VCaP (cell line): ENCODE measurements at regions not wholly inside any gene's neighbourhood (a gene's known extent, or its start where the extent isn't known, plus 50 kb on each side); places are given as distances from the start of the nearest gene placed in this dataset.
A peak's percentile ranks its signal among the peaks of the same experiment; 100 is the strongest.

Experiments
- H3K27ac ChIP-seq: fragments of 450-650 bp; 2 replicates; pipeline ENCODE4 v1.5.1; 2017
- TF ChIP-seq, protein P1 (sequence below): fragments of 450-650 bp; conservative IDR thresholded peaks from 2 replicates; pipeline ENCODE4 v1.5.1; 2017; ENCODE audit warnings: mild to moderate bottlenecking, moderate library complexity

DNA sequence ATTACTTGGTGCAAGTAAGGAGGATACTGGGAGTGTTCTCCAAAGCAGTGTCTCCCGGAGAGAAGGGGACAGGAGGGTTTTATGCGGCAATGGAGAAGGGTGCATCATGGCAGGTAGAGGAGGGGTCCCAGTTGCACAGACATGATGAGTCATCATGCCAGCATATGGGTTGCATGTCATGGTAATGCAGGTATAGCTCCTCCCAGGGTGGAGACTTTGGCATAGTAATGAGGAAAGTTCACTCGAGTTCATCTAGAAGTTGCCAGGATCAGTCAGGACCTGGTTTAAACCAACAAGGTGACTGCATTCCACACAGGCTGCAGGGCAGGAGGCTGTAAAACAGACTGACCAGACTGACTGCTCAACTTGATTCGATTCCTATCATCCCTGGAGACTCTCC lies 355.7 kb upstream of the DUSP10 start:
- TF ChIP-seq, protein P1, sequence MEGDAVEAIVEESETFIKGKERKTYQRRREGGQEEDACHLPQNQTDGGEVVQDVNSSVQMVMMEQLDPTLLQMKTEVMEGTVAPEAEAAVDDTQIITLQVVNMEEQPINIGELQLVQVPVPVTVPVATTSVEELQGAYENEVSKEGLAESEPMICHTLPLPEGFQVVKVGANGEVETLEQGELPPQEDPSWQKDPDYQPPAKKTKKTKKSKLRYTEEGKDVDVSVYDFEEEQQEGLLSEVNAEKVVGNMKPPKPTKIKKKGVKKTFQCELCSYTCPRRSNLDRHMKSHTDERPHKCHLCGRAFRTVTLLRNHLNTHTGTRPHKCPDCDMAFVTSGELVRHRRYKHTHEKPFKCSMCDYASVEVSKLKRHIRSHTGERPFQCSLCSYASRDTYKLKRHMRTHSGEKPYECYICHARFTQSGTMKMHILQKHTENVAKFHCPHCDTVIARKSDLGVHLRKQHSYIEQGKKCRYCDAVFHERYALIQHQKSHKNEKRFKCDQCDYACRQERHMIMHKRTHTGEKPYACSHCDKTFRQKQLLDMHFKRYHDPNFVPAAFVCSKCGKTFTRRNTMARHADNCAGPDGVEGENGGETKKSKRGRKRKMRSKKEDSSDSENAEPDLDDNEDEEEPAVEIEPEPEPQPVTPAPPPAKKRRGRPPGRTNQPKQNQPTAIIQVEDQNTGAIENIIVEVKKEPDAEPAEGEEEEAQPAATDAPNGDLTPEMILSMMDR: no peak
- no peak overlapping the region for H3K27ac ChIP-seq

DNA sequence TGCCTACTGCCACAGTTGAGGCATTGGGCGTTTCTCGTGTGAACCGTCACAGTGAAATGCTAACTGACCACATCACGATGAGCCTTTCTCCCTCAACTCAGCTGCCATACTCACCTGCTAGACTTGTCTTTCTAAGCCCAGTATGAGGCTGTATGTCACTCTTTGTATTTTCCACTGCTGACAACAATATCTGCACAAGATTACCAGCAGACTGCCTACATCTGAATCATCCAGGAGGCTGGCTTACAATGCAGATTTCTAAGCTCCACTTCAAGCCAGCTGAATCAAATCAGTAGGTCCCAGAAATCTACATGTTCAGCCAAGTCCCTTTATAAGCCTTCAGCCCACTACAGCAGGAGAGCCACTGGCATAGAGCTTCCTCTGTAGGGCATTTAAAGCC lies 355.0 kb upstream of the DUSP10 start:
- no peak overlapping the region for H3K27ac ChIP-seq
- TF ChIP-seq, protein P1: no peak

DNA sequence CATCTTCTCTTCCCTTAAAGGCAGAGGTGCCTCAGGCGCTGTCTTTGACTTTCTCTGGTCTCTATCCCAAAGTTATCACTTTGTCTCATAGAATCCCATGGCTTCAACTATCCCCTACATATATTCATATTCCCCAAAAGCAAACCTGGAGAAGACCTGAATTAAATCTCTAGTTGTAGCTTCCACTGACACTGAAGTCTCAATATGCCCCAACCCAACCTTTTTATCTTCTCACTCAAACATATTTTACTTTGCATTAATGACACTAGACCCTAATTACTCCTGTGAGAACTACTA lies 354.5 kb upstream of the DUSP10 start:
- TF ChIP-seq, protein P1: peak; percentile 15; the same call in 1 of the 2 replicates
- H3K27ac ChIP-seq: no peak overlapping the region

DNA sequence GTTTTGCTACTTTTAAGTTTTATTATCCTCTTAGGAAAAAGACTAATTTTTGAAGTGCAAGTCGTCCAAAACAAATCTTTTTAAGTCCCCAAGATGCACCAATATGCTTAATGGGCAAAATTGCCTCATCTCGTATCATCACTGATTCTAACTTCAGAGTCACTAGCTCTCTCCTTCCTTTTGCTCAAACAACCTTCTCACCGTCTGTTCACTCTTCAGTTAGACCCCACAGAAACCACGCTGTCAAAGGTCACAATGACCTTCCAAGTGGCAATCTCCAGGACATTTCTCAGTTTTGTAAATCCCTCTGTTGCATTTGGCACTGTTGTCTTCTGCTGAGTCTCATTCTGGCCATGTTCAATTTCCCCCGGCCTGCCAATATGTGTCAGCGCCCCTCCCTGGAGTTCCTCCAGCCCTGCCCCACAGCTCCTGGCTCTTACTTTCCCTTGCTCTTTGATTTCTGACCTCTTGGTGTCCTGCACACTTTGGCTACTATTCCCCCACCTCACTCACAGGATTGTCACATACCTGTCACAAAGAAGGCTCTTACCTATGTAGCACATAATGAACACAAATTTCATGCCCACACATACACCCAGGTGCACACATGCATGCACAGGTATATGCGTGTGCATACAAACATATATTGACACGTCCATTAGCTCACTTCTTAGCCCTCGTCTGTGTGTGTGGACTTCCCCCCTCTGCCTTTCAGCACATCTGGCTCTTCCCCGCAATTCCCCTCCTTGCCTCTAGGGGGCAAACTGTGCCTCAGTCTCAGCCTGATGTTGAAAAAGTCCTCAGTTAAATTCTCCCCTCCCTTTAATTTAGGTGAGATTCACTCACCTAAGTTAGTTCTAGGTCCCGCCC lies 354.0 kb upstream of the DUSP10 start:
- TF ChIP-seq, protein P1: peak; percentile 61
- no peak overlapping the region for H3K27ac ChIP-seq

DNA sequence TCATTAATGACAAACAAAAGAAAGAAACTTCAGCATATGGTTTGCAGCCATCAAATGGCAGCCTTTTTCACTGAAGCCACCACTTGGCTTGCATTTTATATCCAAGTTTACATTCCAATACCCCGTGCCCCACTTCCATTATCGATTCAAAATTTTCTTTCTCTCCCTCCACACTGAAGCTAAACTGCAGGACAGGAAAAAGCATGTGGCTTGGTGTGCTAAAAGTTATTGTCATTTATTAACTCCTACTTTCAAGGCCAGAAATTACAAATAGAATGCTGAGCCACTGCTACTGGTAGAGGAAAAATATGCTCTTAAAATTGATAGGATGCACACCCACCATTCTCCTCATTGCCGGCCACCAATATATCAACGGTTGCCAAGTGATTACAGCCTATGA lies 351.6 kb upstream of the DUSP10 start:
- TF ChIP-seq, protein P1: no peak

DNA sequence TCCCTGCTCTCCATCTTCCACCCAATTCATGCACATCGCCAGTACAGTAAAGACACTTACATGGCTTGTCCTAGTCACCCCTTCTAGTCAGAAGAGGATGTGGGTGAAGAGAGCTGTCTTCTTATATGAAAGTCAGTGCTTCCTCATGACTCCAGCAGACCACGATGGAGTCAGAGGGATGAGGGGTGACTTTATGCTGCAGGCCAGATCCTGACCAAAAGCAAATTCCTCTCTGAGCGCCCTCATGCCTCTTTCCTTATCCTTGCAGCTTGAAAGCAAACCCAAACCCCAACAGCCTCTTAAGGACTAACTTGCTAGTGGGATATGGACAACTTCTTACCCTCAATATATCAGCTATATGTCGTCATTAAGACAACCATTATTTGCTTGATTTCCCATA lies 348.2 kb upstream of the DUSP10 start:
- TF ChIP-seq, protein P1: no peak
- H3K27ac ChIP-seq: no peak overlapping the region

More for the DNA sequence above, 351.6 kb upstream of the DUSP10 start:
- no peak overlapping the region for H3K27ac ChIP-seq

DNA sequence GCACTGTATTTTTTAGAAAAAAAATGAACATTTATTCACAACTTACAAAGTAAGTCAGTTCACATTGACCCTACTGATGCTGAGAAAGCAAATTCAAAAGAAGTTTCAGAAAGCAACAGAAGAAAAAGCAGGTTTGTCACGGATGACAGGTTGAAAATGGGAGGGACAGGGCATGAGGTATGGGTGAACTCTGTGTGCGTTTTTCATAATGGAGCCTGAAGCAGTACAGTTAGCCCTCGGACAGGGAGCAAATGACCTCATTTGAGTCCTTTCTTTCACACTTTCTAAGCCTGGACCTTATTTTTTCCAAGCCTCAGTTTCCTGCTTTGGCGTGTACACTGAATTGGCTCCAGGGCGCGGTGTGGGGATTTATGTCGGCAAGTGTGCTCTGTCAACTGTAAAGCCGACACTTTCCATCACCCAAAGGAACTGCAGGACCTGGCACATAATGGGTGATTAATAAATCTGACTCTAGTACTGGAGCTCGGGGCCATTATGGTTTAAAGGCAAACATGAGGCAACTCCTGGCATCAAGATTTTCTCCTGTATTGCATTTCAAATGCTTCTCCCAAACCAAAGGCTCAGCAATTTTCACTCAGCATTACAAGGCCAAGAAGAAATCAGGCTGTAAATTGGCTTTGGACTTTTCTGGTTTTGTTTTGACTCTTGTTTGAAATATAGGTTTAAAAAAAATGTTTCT lies 345.5 kb upstream of the DUSP10 start:
- H3K27ac ChIP-seq: no peak overlapping the region
- TF ChIP-seq, protein P1: no peak
